Endothelial cell of umbilical vein (primary cell): ENCODE measurements at regions not wholly inside any gene's neighbourhood (a gene's known extent, or its start where the extent isn't known, plus 50 kb on each side); places are given as distances from the start of the nearest gene placed in this dataset.

Experiments
- BruUV-seq: library from RNA; stranded (reverse); fragments of 400-500 nt; replicated peaks from 2 replicates; lab custom pipeline; 2021; lab: Mats Ljungman, UMichigan
- CTCF ChIA-PET: fragments of 300-600, 350-600 bp; sonication (Branson Sonifier 250); formaldehyde crosslinking; loops from one replicate; lab custom pipeline; 2021; ENCODE audit warnings: antibody characterized with exemption, inconsistent platforms; lab: Charles Lee
- POLR2A ChIA-PET: fragments of 300-600, 350-600 bp; sonication (Branson Sonifier 250); formaldehyde crosslinking; loops from one replicate; lab custom pipeline; 2021; ENCODE audit warnings: antibody characterized with exemption, inconsistent platforms; lab: Charles Lee
- DNase-seq: peaks from one replicate; pipeline ENCODE4 v3.0.0-alpha.2; 2011; ENCODE audit warnings: low read depth, low spot score
- FAIRE-seq: peaks from 2 replicates; lab custom pipeline; 2011; peaks lifted over from hg19 to GRCh38; lab: Jason Lieb, UNC
- H2AFZ ChIP-seq: 2 replicates; pipeline ENCODE4 v1.6.0; 2012; ENCODE audit warnings: low read depth, low read length, control low read depth, inconsistent platforms
- H3K27ac ChIP-seq: 2 replicates; pipeline ENCODE4 v1.5.1; 2011; ENCODE audit warnings: low read depth, mild to moderate bottlenecking, control low read depth, low read length, moderate library complexity; ENCODE audit not compliant: insufficient read depth
- H3K27me3 ChIP-seq, 2 experiments: 2 replicates each; pipeline versions ENCODE4 v1.6.0 to v1.6.1; 2011; ENCODE audit warnings: low read length in 2 of 2, mixed read lengths in 1 of 2; ENCODE audit not compliant: control insufficient read depth in 2 of 2, insufficient read depth in 2 of 2
- H3K36me3 ChIP-seq, 2 experiments: 2 replicates in 1 of 2; 3 replicates in 1 of 2; pipeline ENCODE4 v1.5.1; 2011; ENCODE audit warnings: low read length in 2 of 2, mild to moderate bottlenecking in 1 of 2, moderate library complexity in 1 of 2; ENCODE audit not compliant: control insufficient read depth in 2 of 2, insufficient read depth in 2 of 2; ENCODE audit errors: extremely low read depth in 1 of 2
- H3K4me1 ChIP-seq: 3 replicates; pipeline ENCODE4 v1.5.1; 2011; ENCODE audit warnings: mild to moderate bottlenecking, low read length; ENCODE audit not compliant: control insufficient read depth, insufficient read depth; ENCODE audit errors: extremely low read depth
- H3K4me2 ChIP-seq: 2 replicates; pipeline ENCODE4 v1.6.1; 2011; ENCODE audit warnings: low read length, control low read depth, mixed read lengths; ENCODE audit not compliant: insufficient read depth
- H3K4me3 ChIP-seq, 3 experiments: fragments of 200-600 bp in 1 of 3; sonication (generic), shearing (Covaris generic) in 1 of 3; replicated peaks in 1 of 3; 2 replicates each; pipeline ENCODE4 v1.5.1; 2011 to 2016; ENCODE audit warnings: control low read depth in 3 of 3, low read length in 3 of 3, mild to moderate bottlenecking in 2 of 3, inconsistent platforms in 1 of 3, low read depth in 1 of 3, moderate library complexity in 1 of 3; ENCODE audit not compliant: insufficient read depth in 1 of 3
- H3K79me2 ChIP-seq: 2 replicates; pipeline ENCODE4 v1.6.0; 2012; ENCODE audit warnings: low read length, inconsistent platforms; ENCODE audit not compliant: control insufficient read depth, insufficient read depth
- H3K9ac ChIP-seq: replicated peaks from 2 replicates; pipeline ENCODE3; 2011; ENCODE audit warnings: low read length, control low read depth; ENCODE audit not compliant: insufficient read depth; ENCODE audit errors: extremely low read depth
- H3K9me1 ChIP-seq: replicated peaks from 3 replicates; pipeline ENCODE4 v1.6.0; 2011; ENCODE audit warnings: mild to moderate bottlenecking, low read length; ENCODE audit not compliant: control insufficient read depth, insufficient read depth; ENCODE audit errors: extremely low read depth
- H3K9me3 ChIP-seq: replicated peaks from 2 replicates; pipeline ENCODE4 v1.5.1; 2012; ENCODE audit warnings: low read length, inconsistent platforms; ENCODE audit not compliant: control insufficient read depth, insufficient read depth
- H4K20me1 ChIP-seq: replicated peaks from 2 replicates; pipeline ENCODE3; 2011; ENCODE audit warnings: mild to moderate bottlenecking, low read length; ENCODE audit not compliant: control insufficient read depth, insufficient read depth; ENCODE audit errors: extremely low read depth
- EZH2 ChIP-seq: IDR thresholded peaks from 2 replicates; pipeline ENCODE4 v1.6.1; 2012; ENCODE audit warnings: borderline replicate concordance, low read depth, mild to moderate bottlenecking, moderate library complexity, low read length, inconsistent platforms; ENCODE audit not compliant: severe bottlenecking
- FOS ChIP-seq: IDR thresholded peaks from 2 replicates; pipeline ENCODE4 v1.6.1; 2011; ENCODE audit warnings: mild to moderate bottlenecking, low read length, moderate library complexity, borderline replicate concordance; ENCODE audit not compliant: insufficient read depth
- GATA2 ChIP-seq: IDR thresholded peaks from 2 replicates; pipeline ENCODE4 v1.7.0; 2011; ENCODE audit warnings: low read depth, mild to moderate bottlenecking, moderate library complexity, mixed read lengths, low read length; ENCODE audit not compliant: insufficient read length, insufficient read depth
- JUN ChIP-seq: IDR thresholded peaks from 2 replicates; pipeline ENCODE4 v1.6.1; 2011; ENCODE audit warnings: borderline replicate concordance, low read depth; ENCODE audit not compliant: insufficient read length, insufficient read depth
- MAX ChIP-seq: IDR thresholded peaks from 2 replicates; pipeline ENCODE4 v1.6.1; 2011; ENCODE audit not compliant: insufficient read depth, insufficient read length
- MYC ChIP-seq: IDR thresholded peaks from one replicate; pipeline ENCODE4 v1.6.1; 2011; ENCODE audit warnings: mild to moderate bottlenecking, low read depth, low read length
- POLR2A ChIP-seq: IDR thresholded peaks from 2 replicates; pipeline ENCODE4 v1.6.1; 2012; ENCODE audit warnings: low read depth, mild to moderate bottlenecking, control low read depth, low read length
- POLR2AphosphoS5 ChIP-seq: IDR thresholded peaks from 2 replicates; pipeline ENCODE4 v1.6.1; 2012; ENCODE audit warnings: low read depth, mild to moderate bottlenecking, control low read depth, low read length, moderate library complexity; ENCODE audit not compliant: insufficient read depth
- dilution Hi-C: fragments of 300-500 bp; cut with MboI; formaldehyde crosslinking; loops from one replicate; pipeline ENCODE4 v1.15.0; 2019; ENCODE audit warnings: low sequenced_read_pairs; ENCODE audit not compliant: extremely low pct_ligation_motif_present
- intact Hi-C: fragments of 100-400 bp; cut with micrococcal nuclease; formaldehyde crosslinking; loops from one replicate; pipeline ENCODE4 v1.10.0; 2022
- TF ChIP-seq, protein P1 (sequence below), 2 donors: IDR thresholded peaks; 1 replicate in 1 of 2; 2 replicates in 1 of 2; pipeline ENCODE4 v1.5.1; 2011; ENCODE audit warnings: low read length in 2 of 2, mild to moderate bottlenecking in 2 of 2, moderate library complexity in 2 of 2, control low read depth in 1 of 2, inconsistent platforms in 1 of 2, low read depth in 1 of 2; ENCODE audit not compliant: insufficient read depth in 1 of 2; ENCODE audit errors: extremely low read depth in 1 of 2

- no TSS peak for BruUV-seq
Measured at GRCh38 chr1:55962472-55962871, 616.9 kb downstream of the PLPP3 start.

More at GRCh38 chr1:55962472-55962871, 616.9 kb downstream of the PLPP3 start:
- POLR2A ChIA-PET = no interaction called here
- Histone ChIP-seq H3K4me2 (no peak overlapping the region), H2AFZ (no peak overlapping the region), H3K27me3 (no peaks in the 10 kb centered on the region), H3K9me3 (no peaks in the 10 kb centered on the region), H3K36me3 (no peaks in the 10 kb centered on the region), H3K4me3 (no peak overlapping the region), H3K9me1 (no peaks in the 10 kb centered on the region), H3K27ac (no peak overlapping the region), H3K79me2 (no peaks in the 10 kb centered on the region), H4K20me1 (no peaks in the 10 kb centered on the region), H3K9ac (no peak overlapping the region), H3K4me1 (no peaks in the 10 kb centered on the region)
- intact Hi-C loops (no loop called here), dilution Hi-C loops (no loop called here)
- CTCF ChIA-PET = no interaction called here
- FAIRE-seq (no peak), DNase-seq (no peak)
- TF ChIP-seq POLR2AphosphoS5 = no peak
- no peak for TF ChIP-seq MAX
- TF ChIP-seq JUN = no peak
- TF ChIP-seq FOS = no peak
- no peak for TF ChIP-seq EZH2
- no peak for TF ChIP-seq POLR2A
- no peak for TF ChIP-seq GATA2
- no peak for TF ChIP-seq MYC
- TF ChIP-seq, protein P1, sequence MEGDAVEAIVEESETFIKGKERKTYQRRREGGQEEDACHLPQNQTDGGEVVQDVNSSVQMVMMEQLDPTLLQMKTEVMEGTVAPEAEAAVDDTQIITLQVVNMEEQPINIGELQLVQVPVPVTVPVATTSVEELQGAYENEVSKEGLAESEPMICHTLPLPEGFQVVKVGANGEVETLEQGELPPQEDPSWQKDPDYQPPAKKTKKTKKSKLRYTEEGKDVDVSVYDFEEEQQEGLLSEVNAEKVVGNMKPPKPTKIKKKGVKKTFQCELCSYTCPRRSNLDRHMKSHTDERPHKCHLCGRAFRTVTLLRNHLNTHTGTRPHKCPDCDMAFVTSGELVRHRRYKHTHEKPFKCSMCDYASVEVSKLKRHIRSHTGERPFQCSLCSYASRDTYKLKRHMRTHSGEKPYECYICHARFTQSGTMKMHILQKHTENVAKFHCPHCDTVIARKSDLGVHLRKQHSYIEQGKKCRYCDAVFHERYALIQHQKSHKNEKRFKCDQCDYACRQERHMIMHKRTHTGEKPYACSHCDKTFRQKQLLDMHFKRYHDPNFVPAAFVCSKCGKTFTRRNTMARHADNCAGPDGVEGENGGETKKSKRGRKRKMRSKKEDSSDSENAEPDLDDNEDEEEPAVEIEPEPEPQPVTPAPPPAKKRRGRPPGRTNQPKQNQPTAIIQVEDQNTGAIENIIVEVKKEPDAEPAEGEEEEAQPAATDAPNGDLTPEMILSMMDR (IDR thresholded peaks at IDR 0.05; ENCODE audit: extremely low read depth in 1 of 2, insufficient read depth in 1 of 2, low read depth in 1 of 2, low read length in 2 of 2) = no peak
